HFFc6 (cell line): ENCODE measurements at regions not wholly inside any gene's neighbourhood (a gene's known extent, or its start where the extent isn't known, plus 50 kb on each side); places are given as distances from the start of the nearest gene placed in this dataset.

Source experiments
- DNase-seq: peaks from one replicate; pipeline ENCODE4 v3.0.0-alpha.2; 2018
- H3K27ac Mint-ChIP-seq: 2 replicates; pipeline ENCODE4 v1.8.0; 2020; ENCODE audit warnings: mild to moderate bottlenecking, mixed read lengths
- H3K27me3 Mint-ChIP-seq: 2 replicates; pipeline ENCODE4 v1.8.0; 2021; ENCODE audit warnings: mild to moderate bottlenecking, moderate library complexity, mixed read lengths; ENCODE audit not compliant: insufficient read depth
- H3K36me3 Mint-ChIP-seq: 2 replicates; pipeline ENCODE4 v1.8.0; 2021; ENCODE audit warnings: low read depth, mixed read lengths
- H3K4me1 Mint-ChIP-seq: 2 replicates; pipeline ENCODE4 v1.8.0; 2020; ENCODE audit warnings: low read depth, mixed read lengths
- H3K4me3 Mint-ChIP-seq: 2 replicates; pipeline ENCODE4 v1.8.0; 2020; ENCODE audit warnings: mild to moderate bottlenecking, moderate library complexity, mixed read lengths
- H3K9me3 Mint-ChIP-seq: 2 replicates; pipeline ENCODE4 v1.8.0; 2020; ENCODE audit warnings: mild to moderate bottlenecking, mixed read lengths
- TF ChIP-seq, protein P1 (sequence below): fragments of 200-600 bp; sonication (generic); IDR thresholded peaks from 2 replicates; pipeline ENCODE4 v1.5.0; 2021; ENCODE audit warnings: antibody characterized with exemption, mild to moderate bottlenecking

DNA sequence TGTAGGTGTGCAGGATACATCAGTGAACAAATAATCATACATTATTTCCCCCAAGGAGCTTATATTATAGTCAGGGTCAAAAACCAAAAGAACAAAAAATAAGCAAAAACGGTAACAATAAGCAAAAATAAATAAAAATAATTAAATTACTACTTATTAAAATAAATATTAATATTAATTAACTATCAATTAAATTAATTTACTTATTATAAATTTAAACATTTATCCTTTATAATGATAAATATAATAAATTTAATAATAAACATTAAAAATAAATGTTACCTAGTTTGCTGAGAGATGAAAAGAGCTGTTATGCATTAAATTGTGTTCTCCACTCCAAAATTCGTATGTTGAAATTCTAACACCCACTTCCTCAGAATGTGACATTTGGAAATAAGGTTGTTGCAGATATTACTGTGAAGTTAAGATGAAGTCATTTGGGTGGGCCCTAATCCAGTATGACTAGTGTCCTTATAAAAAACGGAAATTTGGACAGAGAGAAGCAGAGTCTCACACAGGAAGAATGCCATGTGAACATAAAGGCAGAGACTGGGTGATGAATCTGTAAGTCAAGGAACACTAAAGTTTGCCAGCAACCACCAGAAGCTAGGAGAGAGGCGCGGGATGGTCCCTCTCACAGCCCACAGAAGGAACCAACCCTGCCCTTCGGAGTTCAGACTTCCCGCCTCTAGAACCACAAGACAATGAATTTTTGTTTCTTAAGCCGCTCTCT is 67.2 kb upstream of the IBSP start:
- Mint-ChIP-seq H3K9me3 (no peaks in the 10 kb centered on the region), H3K4me1 (no peaks in the 10 kb centered on the region), H3K36me3 (no peaks in the 10 kb centered on the region), H3K27ac (no peak overlapping the region), H3K4me3 (no peak overlapping the region), H3K27me3 (peaks cover 8% of the 10 kb centered on the region; the same call in 1 of the 2 replicates)
- no peak for DNase-seq
- TF ChIP-seq, protein P1, sequence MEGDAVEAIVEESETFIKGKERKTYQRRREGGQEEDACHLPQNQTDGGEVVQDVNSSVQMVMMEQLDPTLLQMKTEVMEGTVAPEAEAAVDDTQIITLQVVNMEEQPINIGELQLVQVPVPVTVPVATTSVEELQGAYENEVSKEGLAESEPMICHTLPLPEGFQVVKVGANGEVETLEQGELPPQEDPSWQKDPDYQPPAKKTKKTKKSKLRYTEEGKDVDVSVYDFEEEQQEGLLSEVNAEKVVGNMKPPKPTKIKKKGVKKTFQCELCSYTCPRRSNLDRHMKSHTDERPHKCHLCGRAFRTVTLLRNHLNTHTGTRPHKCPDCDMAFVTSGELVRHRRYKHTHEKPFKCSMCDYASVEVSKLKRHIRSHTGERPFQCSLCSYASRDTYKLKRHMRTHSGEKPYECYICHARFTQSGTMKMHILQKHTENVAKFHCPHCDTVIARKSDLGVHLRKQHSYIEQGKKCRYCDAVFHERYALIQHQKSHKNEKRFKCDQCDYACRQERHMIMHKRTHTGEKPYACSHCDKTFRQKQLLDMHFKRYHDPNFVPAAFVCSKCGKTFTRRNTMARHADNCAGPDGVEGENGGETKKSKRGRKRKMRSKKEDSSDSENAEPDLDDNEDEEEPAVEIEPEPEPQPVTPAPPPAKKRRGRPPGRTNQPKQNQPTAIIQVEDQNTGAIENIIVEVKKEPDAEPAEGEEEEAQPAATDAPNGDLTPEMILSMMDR = no peak

- no peaks in the 10 kb centered on the region for H3K36me3 Mint-ChIP-seq
- no peaks in the 10 kb centered on the region for H3K9me3 Mint-ChIP-seq
- H3K4me1 Mint-ChIP-seq = no peaks in the 10 kb centered on the region
- no peak overlapping the region for H3K4me3 Mint-ChIP-seq
- TF ChIP-seq, protein P1 = no peak
- H3K27ac Mint-ChIP-seq = no peak overlapping the region
- DNase-seq = no peak
- peaks cover 8% of the 10 kb centered on the region; the same call in 1 of the 2 replicates for H3K27me3 Mint-ChIP-seq
These were observed 65.3 kb upstream of the IBSP start for GRCh38 chr4:87734084-87734483.

DNA sequence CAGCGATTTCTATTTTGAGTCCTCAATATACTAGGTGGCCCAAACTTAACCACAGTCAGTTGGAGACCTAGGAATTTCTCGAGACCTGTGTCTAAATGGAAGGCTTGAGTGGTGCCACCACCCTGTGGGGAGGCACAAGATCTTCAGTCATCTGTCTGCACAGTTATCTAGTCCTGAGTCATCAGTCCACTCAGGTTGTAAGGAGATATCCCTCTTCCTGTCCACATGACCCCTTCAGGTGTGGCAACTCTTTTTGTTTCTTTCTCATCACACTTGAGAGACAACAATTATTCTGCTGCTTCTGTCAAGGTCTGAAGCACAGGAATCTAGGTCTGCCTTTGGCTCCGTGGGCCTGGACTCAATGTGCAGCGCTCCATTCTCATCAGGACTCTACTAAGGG is 64.4 kb upstream of the IBSP start:
- Mint-ChIP-seq H3K4me1 (no peaks in the 10 kb centered on the region), H3K36me3 (no peaks in the 10 kb centered on the region), H3K9me3 (no peaks in the 10 kb centered on the region), H3K27ac (no peak overlapping the region), H3K4me3 (no peak overlapping the region), H3K27me3 (peaks cover 8% of the 10 kb centered on the region; the same call in 1 of the 2 replicates)
- no peak for DNase-seq
- TF ChIP-seq, protein P1 = no peak

GRCh38 chr4:87738483-87738882 is 60.9 kb upstream of the IBSP start:
- Mint-ChIP-seq H3K27ac (no peak overlapping the region), H3K4me1 (no peaks in the 10 kb centered on the region), H3K27me3 (peaks cover 5% of the 10 kb centered on the region; the same call in 1 of the 2 replicates), H3K36me3 (no peaks in the 10 kb centered on the region), H3K4me3 (no peak overlapping the region), H3K9me3 (no peaks in the 10 kb centered on the region)
- TF ChIP-seq, protein P1 = 0 out of 2 replicates have a peak, but pooled peaks have one; percentile 17
- DNase-seq = no peak

GRCh38 chr4:87739494-87739893 is 59.9 kb upstream of the IBSP start:
- DNase-seq = no peak
- Mint-ChIP-seq H3K4me3 (no peak overlapping the region), H3K27ac (no peak overlapping the region), H3K27me3 (peaks cover 5% of the 10 kb centered on the region; the same call in 1 of the 2 replicates), H3K9me3 (no peaks in the 10 kb centered on the region), H3K36me3 (no peaks in the 10 kb centered on the region), H3K4me1 (no peaks in the 10 kb centered on the region)
- TF ChIP-seq, protein P1 = no peak
